ENCODE measurements at regions not wholly inside any gene's neighbourhood (a gene's known extent, or its start where the extent isn't known, plus 50 kb on each side); places are given as distances from the start of the nearest gene placed in this dataset.

GRCh38 chr10:110388687-110389052, 84.0 kb upstream of the SMNDC1 start (continued):
- TF ChIP-seq JUND (IDR thresholded peaks at IDR 0.05; ENCODE audit: low read depth, low read length): no peak
- TF ChIP-seq, protein P1, sequence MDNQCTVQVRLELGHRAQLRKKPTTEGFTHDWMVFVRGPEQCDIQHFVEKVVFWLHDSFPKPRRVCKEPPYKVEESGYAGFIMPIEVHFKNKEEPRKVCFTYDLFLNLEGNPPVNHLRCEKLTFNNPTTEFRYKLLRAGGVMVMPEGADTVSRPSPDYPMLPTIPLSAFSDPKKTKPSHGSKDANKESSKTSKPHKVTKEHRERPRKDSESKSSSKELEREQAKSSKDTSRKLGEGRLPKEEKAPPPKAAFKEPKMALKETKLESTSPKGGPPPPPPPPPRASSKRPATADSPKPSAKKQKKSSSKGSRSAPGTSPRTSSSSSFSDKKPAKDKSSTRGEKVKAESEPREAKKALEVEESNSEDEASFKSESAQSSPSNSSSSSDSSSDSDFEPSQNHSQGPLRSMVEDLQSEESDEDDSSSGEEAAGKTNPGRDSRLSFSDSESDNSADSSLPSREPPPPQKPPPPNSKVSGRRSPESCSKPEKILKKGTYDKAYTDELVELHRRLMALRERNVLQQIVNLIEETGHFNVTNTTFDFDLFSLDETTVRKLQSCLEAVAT (IDR thresholded peaks at IDR 0.05): peak; percentile 55; the same call in 1 of the 2 replicates
- no peak for TF ChIP-seq ZNF687 (IDR thresholded peaks at IDR 0.05)
- TF ChIP-seq BCLAF1 (IDR thresholded peaks at IDR 0.05): 0 out of 2 replicates have a peak, but pooled peaks have one; percentile 38
- TF ChIP-seq SUZ12 (IDR thresholded peaks at IDR 0.05; ENCODE audit: unreplicated experiment): no peak
- no peak for TF ChIP-seq GATAD2B (conservative IDR thresholded peaks at IDR 0.05; ENCODE audit: low read depth)
- no peak for TF ChIP-seq ATF7 (IDR thresholded peaks at IDR 0.05; ENCODE audit: low read depth)
- no peak for TF ChIP-seq SPI1 (IDR thresholded peaks at IDR 0.05; ENCODE audit: borderline replicate concordance, insufficient read depth, low read depth, low read length)
- TF ChIP-seq RB1 (IDR thresholded peaks at IDR 0.05; ENCODE audit: borderline replicate concordance): no peak
- no peak for TF ChIP-seq EP300 (IDR thresholded peaks at IDR 0.05; ENCODE audit: borderline replicate concordance in 1 of 2, control insufficient read depth in 1 of 2, low read depth in 2 of 2, low read length in 2 of 2)
- no peak for TF ChIP-seq CHD2 (IDR thresholded peaks at IDR 0.05; ENCODE audit: borderline replicate concordance, low read depth, low read length)
- no peak for TF ChIP-seq IRF3 (IDR thresholded peaks at IDR 0.05)
- TF ChIP-seq SP1 (IDR thresholded peaks at IDR 0.05; ENCODE audit: low read depth, low read length): no peak
- no peak for TF ChIP-seq POLR2AphosphoS2 (IDR thresholded peaks at IDR 0.05; ENCODE audit: low read depth, low read length)
- no peak for TF ChIP-seq WRNIP1 (IDR thresholded peaks at IDR 0.05; ENCODE audit: borderline replicate concordance, low read depth, low read length)
- no peak for TF ChIP-seq BMI1 (IDR thresholded peaks at IDR 0.05; ENCODE audit: borderline replicate concordance)
- no peak for TF ChIP-seq RAD21 (IDR thresholded peaks at IDR 0.05; ENCODE audit: insufficient read depth, low read depth, low read length)
- TF ChIP-seq ZSCAN29 (IDR thresholded peaks at IDR 0.05): no peak
- no peak for TF ChIP-seq SIX5 (IDR thresholded peaks at IDR 0.05; ENCODE audit: low read depth, low read length, severe bottlenecking)
- TF ChIP-seq NR2C2 (IDR thresholded peaks at IDR 0.05; ENCODE audit: borderline replicate concordance, control insufficient read depth, insufficient read length, low read depth): no peak
- no peak for TF ChIP-seq NR2F1 (conservative IDR thresholded peaks at IDR 0.05)
- TF ChIP-seq PML (IDR thresholded peaks at IDR 0.05; ENCODE audit: low read length): no peak
- no peak for TF ChIP-seq RELA (IDR thresholded peaks at IDR 0.05; ENCODE audit: borderline replicate concordance, partially characterized antibody)
